IPS DF 6.9 (cell line): ENCODE measurements at regions not wholly inside any gene's neighbourhood (a gene's known extent, or its start where the extent isn't known, plus 50 kb on each side); places are given as distances from the start of the nearest gene placed in this dataset.

Experiments used
- DNase-seq: peaks from one replicate; pipeline ENCODE4 v3.0.0-alpha.2; 2013; ENCODE audit warnings: low read depth, low spot score
- H3K27ac ChIP-seq: one replicate; pipeline ENCODE4 v1.5.1; 2013; ENCODE audit warnings: low read length, control low read depth
- H3K27me3 ChIP-seq: 2 replicates; pipeline ENCODE4 v1.6.1; 2013; ENCODE audit warnings: mild to moderate bottlenecking, low read length; ENCODE audit not compliant: control insufficient read depth, insufficient read depth
- H3K36me3 ChIP-seq: 2 replicates; pipeline ENCODE4 v1.6.1; 2013; ENCODE audit warnings: low read length; ENCODE audit not compliant: control insufficient read depth, insufficient read depth
- H3K4me1 ChIP-seq: 2 replicates; pipeline ENCODE4 v1.6.1; 2013; ENCODE audit warnings: low read length; ENCODE audit not compliant: control insufficient read depth, insufficient read depth
- H3K4me3 ChIP-seq: 2 replicates; pipeline ENCODE4 v1.5.1; 2013; ENCODE audit warnings: mild to moderate bottlenecking, low read length
- H3K9me3 ChIP-seq: 2 replicates; pipeline ENCODE4 v1.6.1; 2013; ENCODE audit warnings: low read length, inconsistent platforms; ENCODE audit not compliant: control insufficient read depth, insufficient read depth
- WGBS: extraction: QIAGEN DNeasy Blood & Tissue Kit; methylation state at CpG from one replicate; pipeline ENCODE4 v1.1.7; 2013; ENCODE audit warnings: mixed read lengths, missing lambda C conversion rate; ENCODE audit not compliant: insufficient read length, insufficient coverage; 5-methylcytosine and 5-hydroxymethylcytosine counted together

DNA sequence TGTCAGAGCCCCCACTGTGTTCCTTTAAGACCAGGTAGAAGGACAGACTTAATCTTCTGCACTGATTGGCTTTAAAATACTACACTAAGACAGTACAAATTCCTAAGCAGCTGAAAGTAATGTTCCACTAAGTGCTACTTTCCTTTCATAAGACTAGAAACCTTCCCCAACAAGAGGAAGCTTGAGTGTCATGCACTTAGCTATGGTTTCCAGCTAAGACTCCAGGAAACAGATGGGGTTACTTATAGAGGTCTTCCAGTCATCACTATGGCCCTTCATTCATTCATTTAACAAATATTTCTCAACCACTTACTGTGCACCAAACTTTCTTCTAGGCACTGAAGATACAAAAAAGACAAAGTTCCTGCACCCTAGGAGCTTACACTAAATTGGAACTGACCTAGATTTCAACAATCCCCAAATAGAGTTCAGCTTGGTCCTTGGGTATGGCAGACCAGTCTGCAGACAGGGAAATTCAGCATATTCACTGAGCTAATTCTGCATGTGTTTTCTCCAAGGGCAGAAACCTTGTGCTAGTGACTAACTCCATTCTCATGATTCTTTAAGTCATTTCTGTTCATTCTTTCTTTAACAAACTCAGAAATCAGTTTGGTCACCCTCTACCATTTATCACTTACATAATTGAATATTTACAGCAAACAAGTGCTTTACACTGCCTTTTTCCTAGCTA, 178.4 kb upstream of the MTNR1B start:
- Histone ChIP-seq H3K4me1 (0 out of 2 replicates have a peak, but pooled peaks cover 3% of the 10 kb centered on the region), H3K9me3 (no peaks in the 10 kb centered on the region), H3K27me3 (no peaks in the 10 kb centered on the region), H3K36me3 (peaks cover 2% of the 10 kb centered on the region; the same call in 1 of the 2 replicates), H3K4me3 (no peak overlapping the region), H3K27ac (no peak overlapping the region)
- DNase-seq: no peak

DNA sequence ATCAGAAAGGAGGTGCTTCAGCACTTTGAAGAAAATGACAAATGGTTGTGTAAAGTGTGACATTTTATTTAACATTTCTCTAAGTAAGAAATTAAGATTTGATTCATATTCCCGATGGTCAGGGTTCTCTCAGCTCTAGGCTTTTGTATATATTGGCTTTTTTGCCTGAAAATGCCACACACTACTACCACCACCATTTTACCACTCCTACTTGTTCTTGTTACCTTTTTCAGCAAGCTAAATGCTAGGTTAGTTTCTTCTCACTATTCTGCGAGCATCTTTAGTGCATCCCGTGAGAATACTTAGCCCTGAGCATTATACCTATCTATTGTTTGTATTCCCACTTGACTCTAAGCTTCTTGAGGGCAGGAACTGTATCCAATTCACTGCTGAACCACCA, 177.6 kb upstream of the MTNR1B start:
- no peaks in the 10 kb centered on the region for H3K9me3 ChIP-seq
- no peak for DNase-seq
- 0 out of 2 replicates have a peak, but pooled peaks cover 3% of the 10 kb centered on the region for H3K4me1 ChIP-seq
- no CpG with 5 or more reads among the region's 3 CpGs for WGBS
- H3K36me3 ChIP-seq: peaks cover 2% of the 10 kb centered on the region; the same call in 1 of the 2 replicates
- no peak overlapping the region for H3K4me3 ChIP-seq
- H3K27me3 ChIP-seq: no peaks in the 10 kb centered on the region
- no peak overlapping the region for H3K27ac ChIP-seq

DNA sequence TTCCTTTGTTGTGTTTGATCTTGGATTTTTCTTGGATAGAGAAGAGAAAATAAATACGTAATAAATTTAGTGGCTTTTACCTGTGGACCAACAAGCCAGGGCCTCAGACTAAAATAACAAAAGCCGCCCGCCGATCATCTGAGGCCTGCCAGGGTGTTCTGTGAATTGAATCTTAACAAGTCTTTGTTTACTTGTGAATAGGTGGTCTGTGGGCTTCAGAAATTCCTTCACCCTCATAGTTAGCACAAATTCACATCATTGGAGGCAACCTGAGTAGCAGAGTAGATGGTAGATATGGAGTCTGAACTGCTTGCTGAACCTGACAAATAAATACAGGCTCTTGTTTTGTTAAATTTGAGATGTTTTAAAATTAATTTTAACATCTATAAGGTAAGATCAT, 176.3 kb upstream of the MTNR1B start:
- no peak overlapping the region for H3K27ac ChIP-seq
- H3K36me3 ChIP-seq: peaks cover 2% of the 10 kb centered on the region; the same call in 1 of the 2 replicates
- no peak overlapping the region for H3K4me3 ChIP-seq
- no CpG with 5 or more reads among the region's 4 CpGs for WGBS
- DNase-seq: peak; percentile 31
- H3K9me3 ChIP-seq: no peaks in the 10 kb centered on the region
- H3K4me1 ChIP-seq: 0 out of 2 replicates have a peak, but pooled peaks cover 3% of the 10 kb centered on the region
- H3K27me3 ChIP-seq: no peaks in the 10 kb centered on the region

DNA sequence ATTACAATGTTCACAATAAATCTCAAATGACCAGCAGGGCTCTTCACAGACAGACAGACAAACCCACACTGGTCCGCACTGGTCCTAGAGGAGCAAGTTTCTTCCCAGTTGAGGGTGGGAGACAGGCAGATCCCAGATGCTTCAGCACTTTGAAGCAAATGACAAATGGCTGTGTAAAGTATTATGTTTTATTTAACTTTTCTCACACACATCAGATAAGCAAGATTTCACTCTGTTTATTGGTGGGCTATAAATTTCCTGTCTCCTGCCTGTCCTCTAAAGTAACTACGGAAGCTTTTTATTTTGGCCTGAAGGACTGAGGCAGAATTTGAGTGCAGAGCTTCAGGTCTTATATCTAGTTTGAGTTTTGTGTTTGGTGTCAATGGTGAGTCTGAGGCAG, 174.7 kb upstream of the MTNR1B start:
- DNase-seq: no peak
- no CpG with 5 or more reads among the region's 2 CpGs for WGBS
- H3K4me1 ChIP-seq: 0 out of 2 replicates have a peak, but pooled peaks cover 3% of the 10 kb centered on the region
- no peak overlapping the region for H3K27ac ChIP-seq
- H3K9me3 ChIP-seq: no peaks in the 10 kb centered on the region
- no peaks in the 10 kb centered on the region for H3K27me3 ChIP-seq
- no peak overlapping the region for H3K4me3 ChIP-seq
- H3K36me3 ChIP-seq: peaks cover 2% of the 10 kb centered on the region; the same call in 1 of the 2 replicates

DNA sequence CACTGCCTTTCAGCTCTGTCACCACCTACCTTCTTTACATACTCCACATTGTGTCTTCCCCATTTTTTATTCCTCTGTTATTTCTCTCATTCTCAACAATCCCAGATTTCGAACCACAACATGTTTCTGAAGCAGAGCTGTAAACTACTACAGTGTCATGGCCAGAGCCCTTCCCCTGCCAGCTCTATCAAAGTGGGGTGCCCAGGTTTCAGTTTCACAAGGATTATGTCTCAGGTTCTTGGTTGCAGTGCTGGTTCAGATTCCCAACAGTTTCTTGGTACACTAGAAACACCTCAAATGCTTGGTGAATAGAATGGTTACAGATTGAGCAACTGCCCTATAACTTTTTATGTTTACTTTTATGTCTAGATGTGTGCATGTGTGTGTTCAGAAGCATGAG, 172.7 kb upstream of the MTNR1B start:
- no CpG with 5 or more reads among the region's 1 CpG for WGBS
- no peak for DNase-seq

DNA sequence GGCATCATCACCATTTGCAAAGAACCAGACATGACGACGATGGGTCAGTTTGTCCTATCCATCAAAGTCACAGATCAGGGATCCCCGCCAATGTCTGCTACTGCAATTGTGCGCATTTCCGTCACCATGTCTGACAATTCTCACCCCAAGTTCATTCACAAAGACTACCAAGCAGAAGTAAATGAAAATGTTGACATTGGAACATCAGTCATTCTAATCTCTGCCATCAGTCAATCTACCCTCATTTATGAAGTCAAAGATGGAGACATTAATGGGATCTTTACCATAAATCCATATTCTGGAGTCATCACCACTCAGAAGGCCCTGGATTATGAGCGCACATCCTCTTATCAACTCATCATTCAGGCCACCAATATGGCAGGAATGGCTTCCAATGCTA, 171.6 kb upstream of the MTNR1B start:
- Histone ChIP-seq H3K36me3 (no peaks in the 10 kb centered on the region; the same call in 1 of the 2 replicates), H3K27me3 (no peaks in the 10 kb centered on the region), H3K4me3 (no peak overlapping the region), H3K9me3 (no peaks in the 10 kb centered on the region), H3K4me1 (no peaks in the 10 kb centered on the region), H3K27ac (no peak overlapping the region)
- no peak for DNase-seq
- no CpG with 5 or more reads among the region's 6 CpGs for WGBS

More for the DNA sequence above, 172.7 kb upstream of the MTNR1B start:
- no peaks in the 10 kb centered on the region for H3K9me3 ChIP-seq
- no peak overlapping the region for H3K27ac ChIP-seq
- 0 out of 2 replicates have a peak, but pooled peaks cover 3% of the 10 kb centered on the region for H3K4me1 ChIP-seq
- no peak overlapping the region for H3K4me3 ChIP-seq
- H3K36me3 ChIP-seq: no peaks in the 10 kb centered on the region; the same call in 1 of the 2 replicates
- no peaks in the 10 kb centered on the region for H3K27me3 ChIP-seq

DNA sequence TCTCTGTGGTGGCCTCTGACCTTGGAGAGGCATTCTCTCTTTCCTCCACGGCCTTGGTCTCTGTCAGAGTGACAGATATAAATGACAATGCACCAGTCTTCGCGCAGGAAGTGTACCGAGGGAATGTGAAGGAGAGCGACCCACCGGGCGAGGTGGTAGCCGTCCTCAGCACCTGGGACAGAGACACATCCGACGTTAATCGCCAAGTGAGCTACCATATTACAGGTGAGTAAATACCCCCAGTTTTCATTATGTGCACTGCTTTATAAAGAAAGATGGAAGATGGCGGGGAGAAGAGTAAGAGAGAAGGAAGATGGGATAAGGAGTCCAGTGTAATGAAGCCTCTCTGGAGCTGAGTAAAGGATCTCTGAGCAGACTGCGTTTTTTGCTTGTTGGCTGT, 167.8 kb upstream of the MTNR1B start:
- Histone ChIP-seq H3K36me3 (no peaks in the 10 kb centered on the region), H3K9me3 (no peaks in the 10 kb centered on the region), H3K27ac (no peak overlapping the region), H3K4me3 (no peak overlapping the region), H3K4me1 (no peaks in the 10 kb centered on the region), H3K27me3 (no peaks in the 10 kb centered on the region)
- WGBS: no CpG with 5 or more reads among the region's 13 CpGs
- DNase-seq: no peak

DNA sequence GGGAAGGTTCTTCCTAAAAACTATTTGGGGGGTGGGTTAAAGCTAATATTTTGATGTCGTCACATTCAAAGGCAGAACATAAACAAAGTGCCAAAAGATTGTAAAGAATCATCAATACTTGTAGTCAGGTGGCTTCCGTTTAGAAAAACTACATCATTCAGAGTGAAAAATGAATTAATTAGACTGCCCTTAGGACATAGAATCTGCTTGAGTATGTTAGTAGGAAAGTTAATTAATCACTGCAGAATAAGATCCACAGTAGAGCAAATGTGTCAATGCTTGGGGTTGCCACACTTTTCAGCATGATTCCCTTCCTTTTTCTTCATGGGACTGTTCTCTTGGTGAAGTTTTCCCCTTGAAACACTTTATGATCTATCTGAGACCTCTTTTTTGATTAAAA, 166.8 kb upstream of the MTNR1B start:
- no peak overlapping the region for H3K27ac ChIP-seq
- no peaks in the 10 kb centered on the region for H3K36me3 ChIP-seq
- H3K27me3 ChIP-seq: no peaks in the 10 kb centered on the region
- H3K4me3 ChIP-seq: no peak overlapping the region
- DNase-seq: no peak
- WGBS: no CpG with 5 or more reads among the region's 2 CpGs
- H3K9me3 ChIP-seq: no peaks in the 10 kb centered on the region
- no peaks in the 10 kb centered on the region for H3K4me1 ChIP-seq

DNA sequence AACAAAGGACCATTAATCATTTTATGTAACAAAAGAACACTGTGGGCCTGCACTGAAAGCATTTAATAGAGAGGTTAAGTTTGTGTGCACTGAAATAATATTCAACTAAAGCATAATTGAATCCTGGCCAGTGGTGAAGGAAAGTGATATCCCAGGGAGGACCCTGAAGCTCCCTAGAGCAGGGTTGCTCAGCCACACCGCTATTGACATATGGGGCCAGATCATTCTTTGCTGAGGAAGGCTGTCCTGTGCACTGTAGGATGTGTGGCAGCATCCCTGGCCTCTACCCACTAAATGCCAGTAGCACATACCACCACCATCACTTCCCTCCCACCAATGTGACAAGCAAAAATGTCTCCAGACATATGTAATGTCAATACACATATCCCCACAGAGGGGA, 166.1 kb upstream of the MTNR1B start:
- H3K36me3 ChIP-seq: no peaks in the 10 kb centered on the region
- no CpG with 5 or more reads among the region's 1 CpG for WGBS
- no peaks in the 10 kb centered on the region for H3K27me3 ChIP-seq
- H3K27ac ChIP-seq: no peak overlapping the region
- H3K4me1 ChIP-seq: no peaks in the 10 kb centered on the region
- no peak overlapping the region for H3K4me3 ChIP-seq
- no peaks in the 10 kb centered on the region for H3K9me3 ChIP-seq
- DNase-seq: no peak

DNA sequence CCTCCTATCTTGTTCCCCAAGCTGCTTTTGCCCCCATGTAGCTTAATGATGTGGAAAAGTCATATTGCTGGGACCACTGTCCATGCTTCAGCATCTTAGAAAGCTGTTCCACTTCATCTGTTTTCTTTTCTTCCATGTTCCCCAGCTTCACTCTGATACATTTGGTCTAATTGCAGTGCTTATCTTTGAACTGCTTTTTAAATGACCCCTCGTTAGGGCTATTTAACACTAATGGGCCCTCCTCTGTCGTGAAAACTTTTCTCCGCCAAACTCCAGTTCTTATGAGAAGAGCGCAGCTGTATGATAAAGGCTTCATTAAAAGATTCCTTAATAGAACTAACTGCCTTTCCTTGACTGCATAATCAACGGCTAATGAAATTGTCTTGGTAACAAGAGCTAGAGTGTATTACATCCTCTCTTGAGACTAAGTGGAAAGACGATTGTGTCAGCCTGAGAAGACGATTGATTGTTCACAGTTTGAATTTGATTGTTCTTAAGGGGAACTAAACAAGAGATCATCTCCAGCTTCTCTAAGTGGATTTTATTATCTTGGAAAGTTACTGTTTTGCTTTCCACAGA, 165.0 kb upstream of the MTNR1B start:
- H3K4me3 ChIP-seq: no peak overlapping the region
- no peaks in the 10 kb centered on the region for H3K36me3 ChIP-seq
- H3K27me3 ChIP-seq: no peaks in the 10 kb centered on the region
- no peaks in the 10 kb centered on the region for H3K9me3 ChIP-seq
- WGBS: no CpG with 5 or more reads among the region's 7 CpGs
- no peak for DNase-seq
- H3K27ac ChIP-seq: no peak overlapping the region
- no peaks in the 10 kb centered on the region; the same call in 1 of the 2 replicates for H3K4me1 ChIP-seq

DNA sequence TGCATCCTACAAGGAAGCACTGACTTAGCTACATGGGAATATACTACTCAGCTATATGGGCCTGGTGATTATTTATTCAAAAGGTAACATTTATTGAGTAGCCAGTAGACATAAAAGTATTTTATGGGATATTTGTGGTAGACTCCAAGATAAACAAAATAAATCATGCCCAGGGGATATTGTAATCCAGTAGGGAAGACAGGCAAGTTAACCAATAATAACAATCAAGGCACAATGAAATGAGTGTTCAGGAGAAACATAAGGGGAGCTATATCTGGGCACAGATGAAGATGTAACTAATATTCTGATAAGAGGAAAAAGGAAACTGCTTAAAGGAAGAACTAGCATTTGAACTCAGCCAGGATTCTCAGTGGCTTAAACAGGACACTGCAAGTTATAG, 161.4 kb upstream of the MTNR1B start:
- H3K27me3 ChIP-seq: no peaks in the 10 kb centered on the region
- no peak overlapping the region for H3K4me3 ChIP-seq
- H3K36me3 ChIP-seq: no peaks in the 10 kb centered on the region
- no peak for DNase-seq
- H3K9me3 ChIP-seq: no peaks in the 10 kb centered on the region
- peaks cover 1% of the 10 kb centered on the region; the same call in 1 of the 2 replicates for H3K4me1 ChIP-seq
- H3K27ac ChIP-seq: no peak overlapping the region
